ENCODE measurements at regions not wholly inside any gene's neighbourhood (a gene's known extent, or its start where the extent isn't known, plus 50 kb on each side); places are given as distances from the start of the nearest gene placed in this dataset.
A peak's percentile ranks its signal among the peaks of the same experiment; 100 is the strongest.

- peak; percentile 70 for DNase-seq (ENCODE audit: low read depth)
Observed at GRCh38 chr18:1014951-1015624, 110.4 kb downstream of the ADCYAP1 start.

GRCh38 chr18:1015777-1016176 lies 111.1 kb downstream of the ADCYAP1 start:
- no peak overlapping the region for H3K4me3 ChIP-seq (ENCODE audit: low read length)
- TF ChIP-seq, protein P1, sequence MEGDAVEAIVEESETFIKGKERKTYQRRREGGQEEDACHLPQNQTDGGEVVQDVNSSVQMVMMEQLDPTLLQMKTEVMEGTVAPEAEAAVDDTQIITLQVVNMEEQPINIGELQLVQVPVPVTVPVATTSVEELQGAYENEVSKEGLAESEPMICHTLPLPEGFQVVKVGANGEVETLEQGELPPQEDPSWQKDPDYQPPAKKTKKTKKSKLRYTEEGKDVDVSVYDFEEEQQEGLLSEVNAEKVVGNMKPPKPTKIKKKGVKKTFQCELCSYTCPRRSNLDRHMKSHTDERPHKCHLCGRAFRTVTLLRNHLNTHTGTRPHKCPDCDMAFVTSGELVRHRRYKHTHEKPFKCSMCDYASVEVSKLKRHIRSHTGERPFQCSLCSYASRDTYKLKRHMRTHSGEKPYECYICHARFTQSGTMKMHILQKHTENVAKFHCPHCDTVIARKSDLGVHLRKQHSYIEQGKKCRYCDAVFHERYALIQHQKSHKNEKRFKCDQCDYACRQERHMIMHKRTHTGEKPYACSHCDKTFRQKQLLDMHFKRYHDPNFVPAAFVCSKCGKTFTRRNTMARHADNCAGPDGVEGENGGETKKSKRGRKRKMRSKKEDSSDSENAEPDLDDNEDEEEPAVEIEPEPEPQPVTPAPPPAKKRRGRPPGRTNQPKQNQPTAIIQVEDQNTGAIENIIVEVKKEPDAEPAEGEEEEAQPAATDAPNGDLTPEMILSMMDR (conservative IDR thresholded peaks at IDR 0.05; ENCODE audit: low read depth, low read length) = no peak
- DNase-seq (ENCODE audit: low read depth) = peak; percentile 62

More at GRCh38 chr18:1014951-1015624, 110.4 kb downstream of the ADCYAP1 start:
- peak overlapping the region; percentile 14 for H3K4me3 ChIP-seq (ENCODE audit: low read length)
- TF ChIP-seq, protein P1 (conservative IDR thresholded peaks at IDR 0.05; ENCODE audit: low read depth, low read length) = no peak

DNA sequence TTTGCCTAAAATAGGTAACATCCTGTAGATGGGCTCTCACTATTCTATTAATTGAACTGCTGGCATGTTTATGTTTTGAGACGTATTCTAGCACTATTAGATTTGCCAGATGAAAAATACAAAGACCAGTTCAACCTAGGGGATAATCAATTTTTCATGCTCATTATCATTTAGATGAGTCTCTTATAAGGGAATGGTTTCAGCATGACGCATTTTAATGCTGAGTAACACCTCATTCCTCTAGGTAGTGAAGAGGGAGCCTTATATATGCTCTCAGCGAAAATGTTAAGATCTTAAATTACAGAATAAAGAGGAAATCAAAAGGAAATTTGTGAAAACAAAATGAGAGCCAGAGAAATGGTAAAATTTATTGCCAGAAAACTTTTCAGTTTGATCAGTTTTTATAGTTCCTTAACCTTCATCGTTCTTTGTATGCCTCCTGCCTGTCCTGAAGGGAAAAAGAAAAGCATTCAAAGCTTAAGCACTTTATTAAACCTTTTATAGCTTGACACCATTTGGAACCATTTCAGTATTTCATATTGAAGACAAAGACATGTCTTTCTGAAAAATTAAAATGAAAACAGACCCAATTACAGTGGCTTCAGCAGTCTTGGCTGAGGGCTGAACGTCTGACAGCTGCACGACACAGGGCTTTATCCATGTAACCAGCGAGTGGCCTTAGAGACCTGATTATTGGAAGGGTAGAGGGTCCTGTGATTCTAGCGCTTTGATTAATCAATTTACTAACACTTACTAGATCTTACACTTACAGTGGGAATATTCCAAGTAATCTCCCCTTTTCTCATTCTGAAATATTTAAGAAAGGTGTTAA lies 112.8 kb downstream of the ADCYAP1 start:
- no peak for DNase-seq (ENCODE audit: low read depth)
- H3K4me3 ChIP-seq (ENCODE audit: low read length) = no peak overlapping the region
- TF ChIP-seq, protein P1 (conservative IDR thresholded peaks at IDR 0.05; ENCODE audit: low read depth, low read length) = no peak

GRCh38 chr18:1018181-1018681 lies 113.6 kb downstream of the ADCYAP1 start:
- peak; percentile 59 for DNase-seq (ENCODE audit: low read depth)
- H3K4me3 ChIP-seq (ENCODE audit: low read length) = no peak overlapping the region
- TF ChIP-seq, protein P1 (conservative IDR thresholded peaks at IDR 0.05; ENCODE audit: low read depth, low read length) = no peak

DNA sequence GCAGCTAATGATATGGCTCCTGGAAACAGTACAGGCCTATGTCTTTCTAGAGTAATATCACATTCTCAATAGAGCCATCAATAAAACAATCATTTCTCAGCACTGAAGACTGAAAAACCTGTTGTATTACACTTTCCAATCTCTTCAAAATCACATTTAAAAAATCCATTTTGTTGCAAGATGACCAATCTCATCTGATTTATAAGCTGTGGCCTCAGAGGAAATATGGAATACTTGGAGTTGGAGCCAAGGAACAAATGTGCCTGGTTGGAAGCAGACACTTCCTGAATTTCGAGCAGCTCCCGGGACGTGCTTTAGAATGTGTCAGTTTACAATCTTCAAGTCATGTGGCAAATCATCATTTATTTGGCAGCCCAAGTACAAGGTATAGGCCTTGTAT lies 114.5 kb downstream of the ADCYAP1 start:
- no peak for DNase-seq (ENCODE audit: low read depth)
- TF ChIP-seq, protein P1 (conservative IDR thresholded peaks at IDR 0.05; ENCODE audit: low read depth, low read length) = no peak
- H3K4me3 ChIP-seq (ENCODE audit: low read length) = no peak overlapping the region

DNA sequence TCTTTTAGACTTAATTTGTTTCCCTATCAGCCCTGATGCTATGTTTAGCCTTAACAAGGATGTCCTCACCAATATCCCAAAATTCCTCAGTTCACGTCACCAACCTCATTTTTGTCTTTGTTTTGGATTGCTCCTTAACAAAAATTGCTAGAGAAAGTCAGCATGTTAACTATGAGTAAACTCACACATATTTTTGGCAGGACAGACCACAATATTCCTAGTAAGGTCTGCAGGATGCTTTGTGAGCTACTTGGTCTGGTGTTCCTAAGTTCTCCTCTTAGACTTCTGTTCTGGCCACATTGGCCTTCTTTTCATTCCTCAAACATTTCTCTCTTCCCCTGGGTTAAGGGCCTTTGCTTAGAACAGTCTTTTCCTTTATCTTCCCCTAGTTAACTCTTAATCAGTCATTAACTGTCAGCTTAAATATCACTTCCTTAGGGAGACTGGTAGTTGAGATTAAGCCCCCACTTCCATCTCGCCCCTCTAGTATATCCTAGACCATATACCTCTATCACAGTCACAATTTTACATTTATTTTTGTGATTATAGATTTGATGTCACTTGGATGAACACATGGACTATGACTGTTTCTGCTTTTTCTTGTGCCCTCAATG lies 116.2 kb downstream of the ADCYAP1 start:
- H3K4me3 ChIP-seq (ENCODE audit: low read length) = no peak overlapping the region
- TF ChIP-seq, protein P1 (conservative IDR thresholded peaks at IDR 0.05; ENCODE audit: low read depth, low read length) = no peak
- no peak for DNase-seq (ENCODE audit: low read depth)

All from retinal pigment epithelial cell (primary cell).